ENCODE measurements at regions not wholly inside any gene's neighbourhood (a gene's known extent, or its start where the extent isn't known, plus 50 kb on each side); places are given as distances from the start of the nearest gene placed in this dataset.
"Not testable (repeated sequence)": the region's sequence is repeated elsewhere in the genome, so short reads cannot be mapped to it uniquely, and the experiment has no call there.

DNA sequence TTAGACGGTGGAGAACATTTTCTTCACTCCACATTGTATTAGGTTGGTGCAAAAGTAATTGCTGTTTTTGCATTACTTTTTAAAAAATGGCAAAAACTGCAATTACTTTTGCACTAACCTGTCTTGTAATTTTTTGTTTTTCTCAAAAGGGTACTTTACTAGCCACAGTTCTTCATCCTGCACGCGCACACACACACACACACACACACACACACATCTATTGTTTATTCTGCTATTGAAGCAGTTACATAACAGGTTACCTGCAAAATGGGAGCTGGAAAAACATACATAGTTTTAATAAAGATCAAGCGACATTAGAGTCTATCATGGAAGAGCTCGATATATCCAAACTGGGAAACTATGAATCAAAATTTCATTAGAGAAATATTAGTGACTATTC, 235.2 kb downstream of the SIM1 start:
- DNase-seq (no peak), FAIRE-seq (no peak)
- no peak overlapping the region for H3K27ac ChIP-seq (ENCODE audit: low read depth in 2 of 2, low read length in 2 of 2)
- no peaks in the 10 kb centered on the region for H3K27me3 ChIP-seq (ENCODE audit: control insufficient read depth, insufficient read depth, low read length)
- peak overlapping the region in 1 of 3 donors; percentile 65 for H3K4me3 ChIP-seq (ENCODE audit: low read length in 3 of 3)
- no peak overlapping the region for H3K9ac ChIP-seq (ENCODE audit: low read length in 3 of 3)
- intact Hi-C loops (cut with DNase I) = no loop called here
- H3K36me3 ChIP-seq (ENCODE audit: control insufficient read depth in 2 of 3, insufficient read depth in 3 of 3, low read length in 3 of 3) = no peaks in the 10 kb centered on the region
- TF ChIP-seq CTCF (IDR thresholded peaks at IDR 0.05; ENCODE audit: borderline replicate concordance, extremely low read depth, insufficient read depth) = no peak
- no peaks in the 10 kb centered on the region for H3K9me3 ChIP-seq (ENCODE audit: control insufficient read depth in 2 of 3, insufficient read depth in 1 of 3, low read length in 3 of 3)
- peaks cover 0 to 7% (median 0%) of the 10 kb centered on the region in 3 donors for H3K4me1 ChIP-seq (ENCODE audit: control insufficient read depth in 2 of 3, insufficient read depth in 2 of 3, low read depth in 1 of 3, low read length in 3 of 3)

DNA sequence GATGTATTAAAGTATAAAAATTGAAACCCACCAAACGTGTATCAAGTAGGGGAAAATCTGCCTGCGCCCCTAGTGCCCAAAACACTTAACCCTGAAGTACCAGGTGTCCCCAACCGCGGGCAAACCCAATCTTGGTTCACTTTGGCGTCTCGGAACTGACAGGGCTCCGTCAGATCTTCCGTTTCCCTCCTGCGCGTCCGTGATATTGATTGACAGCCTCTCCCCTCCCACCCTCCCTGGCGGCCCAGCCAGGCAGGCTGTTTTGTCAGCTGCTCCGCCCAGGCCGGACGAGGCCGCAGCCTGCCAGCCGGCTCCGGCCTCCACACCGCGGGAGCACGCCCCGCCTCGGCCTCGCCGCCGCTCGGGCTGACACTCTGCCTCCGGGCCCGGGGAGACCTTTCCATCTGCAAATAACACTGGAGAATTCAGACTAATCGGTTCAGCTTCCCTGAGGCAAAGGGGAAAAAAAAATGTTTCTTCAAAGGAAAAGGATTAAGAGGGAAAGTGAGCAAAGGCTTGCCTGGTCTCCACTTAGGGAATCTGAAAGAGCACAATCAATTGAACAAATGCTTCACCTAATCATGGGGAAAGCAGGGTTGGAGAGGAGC, 234.9 kb upstream of the MCHR2 start:
- no peaks in the 10 kb centered on the region for H3K36me3 ChIP-seq (ENCODE audit: control insufficient read depth in 2 of 3, insufficient read depth in 3 of 3, low read length in 3 of 3)
- intact Hi-C loops (cut with DNase I) = no loop called here
- H3K9ac ChIP-seq (ENCODE audit: low read length in 3 of 3) = peak overlapping the region in 1 of 3 donors; percentile 44
- DNase-seq (peak; percentile 73 to 89 (median 79)), FAIRE-seq (no peak)
- H3K4me3 ChIP-seq (ENCODE audit: low read length in 3 of 3) = peak overlapping the region; percentile 51 to 65 (median 60)
- no peaks in the 10 kb centered on the region for H3K9me3 ChIP-seq (ENCODE audit: control insufficient read depth in 2 of 3, insufficient read depth in 1 of 3, low read length in 3 of 3)
- no peaks in the 10 kb centered on the region for H3K27me3 ChIP-seq (ENCODE audit: control insufficient read depth, insufficient read depth, low read length)
- H3K4me1 ChIP-seq (ENCODE audit: control insufficient read depth in 2 of 3, insufficient read depth in 2 of 3, low read depth in 1 of 3, low read length in 3 of 3) = peaks cover 0 to 7% (median 0%) of the 10 kb centered on the region in 3 donors
- H3K27ac ChIP-seq (ENCODE audit: low read depth in 2 of 2, low read length in 2 of 2) = no peak overlapping the region
- no peak for TF ChIP-seq CTCF (IDR thresholded peaks at IDR 0.05; ENCODE audit: borderline replicate concordance, extremely low read depth, insufficient read depth)

GRCh38 chr6:100228437-100228833, 234.4 kb upstream of the MCHR2 start:
- FAIRE-seq (no peak), DNase-seq (no peak)
- Histone ChIP-seq H3K4me1 (ENCODE audit: control insufficient read depth in 2 of 3, insufficient read depth in 2 of 3, low read depth in 1 of 3, low read length in 3 of 3) (peaks cover 0 to 7% (median 0%) of the 10 kb centered on the region in 3 donors), H3K27ac (ENCODE audit: low read depth in 2 of 2, low read length in 2 of 2) (no peak overlapping the region), H3K27me3 (ENCODE audit: control insufficient read depth, insufficient read depth, low read length) (no peaks in the 10 kb centered on the region), H3K36me3 (ENCODE audit: control insufficient read depth in 2 of 3, insufficient read depth in 3 of 3, low read length in 3 of 3) (no peaks in the 10 kb centered on the region), H3K9me3 (ENCODE audit: control insufficient read depth in 2 of 3, insufficient read depth in 1 of 3, low read length in 3 of 3) (no peaks in the 10 kb centered on the region), H3K9ac (ENCODE audit: low read length in 3 of 3) (peak overlapping the region in 1 of 3 donors; percentile 44), H3K4me3 (ENCODE audit: low read length in 3 of 3) (peak overlapping the region; percentile 31 to 65 (median 51))
- intact Hi-C loops (cut with DNase I) = no loop called here
- TF ChIP-seq CTCF (IDR thresholded peaks at IDR 0.05; ENCODE audit: borderline replicate concordance, extremely low read depth, insufficient read depth) = no peak

DNA sequence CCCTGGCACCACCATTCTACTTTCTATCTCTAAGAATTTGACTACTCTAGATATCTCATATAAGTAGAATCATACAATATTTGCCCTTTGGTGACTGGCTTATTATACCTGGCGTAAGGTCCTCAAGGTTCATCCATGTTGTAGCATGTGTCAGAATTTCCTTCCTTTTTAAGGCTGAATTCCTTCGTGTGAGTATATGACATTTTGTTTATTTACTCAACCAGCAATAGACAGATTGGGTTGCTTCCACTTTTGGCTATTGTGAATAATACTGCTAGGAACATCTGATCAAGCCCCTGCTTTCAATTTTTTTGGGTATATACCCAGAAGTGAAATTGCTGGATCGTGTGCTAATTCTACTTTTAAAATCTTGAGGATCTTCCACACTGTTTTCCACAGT, 232.8 kb upstream of the MCHR2 start:
- FAIRE-seq (no peak), DNase-seq (no peak)
- TF ChIP-seq CTCF (IDR thresholded peaks at IDR 0.05; ENCODE audit: borderline replicate concordance, extremely low read depth, insufficient read depth) = no peak
- no peaks in the 10 kb centered on the region for H3K27me3 ChIP-seq (ENCODE audit: control insufficient read depth, insufficient read depth, low read length)
- peaks cover 0 to 7% (median 0%) of the 10 kb centered on the region in 3 donors for H3K4me1 ChIP-seq (ENCODE audit: control insufficient read depth in 2 of 3, insufficient read depth in 2 of 3, low read depth in 1 of 3, low read length in 3 of 3)
- no peak overlapping the region for H3K4me3 ChIP-seq (ENCODE audit: low read length in 3 of 3)
- no peaks in the 10 kb centered on the region for H3K9me3 ChIP-seq (ENCODE audit: control insufficient read depth in 2 of 3, insufficient read depth in 1 of 3, low read length in 3 of 3)
- no peak overlapping the region for H3K27ac ChIP-seq (ENCODE audit: low read depth in 2 of 2, low read length in 2 of 2)
- no peak overlapping the region for H3K9ac ChIP-seq (ENCODE audit: low read length in 3 of 3)
- H3K36me3 ChIP-seq (ENCODE audit: control insufficient read depth in 2 of 3, insufficient read depth in 3 of 3, low read length in 3 of 3) = no peaks in the 10 kb centered on the region
- intact Hi-C loops (cut with DNase I) = no loop called here

DNA sequence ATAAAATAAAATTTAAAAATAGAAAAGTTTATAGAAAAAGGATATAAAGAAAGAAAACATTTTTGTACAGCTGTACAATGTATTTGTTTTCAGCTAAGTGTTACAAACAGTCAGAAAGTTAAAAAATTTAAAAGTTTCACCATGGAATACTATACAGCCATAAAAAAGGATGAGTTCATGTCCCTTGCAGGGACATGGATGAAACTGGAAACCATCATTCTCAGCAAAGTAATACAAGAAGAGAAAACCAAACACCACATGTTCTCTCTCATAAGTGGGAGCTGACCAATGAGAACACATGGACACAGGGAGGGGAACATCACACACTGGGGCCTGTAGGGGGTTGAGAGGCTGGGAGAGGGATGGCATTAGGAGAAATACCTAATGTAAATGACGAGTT, 229.9 kb upstream of the MCHR2 start:
- DNase-seq; H3K4me3 ChIP-seq (ENCODE audit: low read length in 3 of 3); H3K27ac ChIP-seq (ENCODE audit: low read depth in 2 of 2, low read length in 2 of 2); FAIRE-seq; intact Hi-C loops (cut with DNase I); H3K36me3 ChIP-seq (ENCODE audit: control insufficient read depth in 2 of 3, insufficient read depth in 3 of 3, low read length in 3 of 3); H3K9ac ChIP-seq (ENCODE audit: low read length in 3 of 3); H3K4me1 ChIP-seq (ENCODE audit: control insufficient read depth in 2 of 3, insufficient read depth in 2 of 3, low read depth in 1 of 3, low read length in 3 of 3); H3K9me3 ChIP-seq (ENCODE audit: control insufficient read depth in 2 of 3, insufficient read depth in 1 of 3, low read length in 3 of 3); H3K27me3 ChIP-seq (ENCODE audit: control insufficient read depth, insufficient read depth, low read length): not testable (repeated sequence)

Data from kidney (tissue), 13 donors.